MCF 10A (cell line): ENCODE measurements at regions not wholly inside any gene's neighbourhood (a gene's known extent, or its start where the extent isn't known, plus 50 kb on each side); places are given as distances from the start of the nearest gene placed in this dataset.

Source experiments
- BruUV-seq: library from RNA; stranded (reverse); fragments of 400-500 nt; replicated peaks from 2 replicates; lab custom pipeline; 2021; lab: Mats Ljungman, UMichigan
- CTCF ChIA-PET: fragments of 300-600 bp; sonication (Branson Sonifier 250); formaldehyde crosslinking; extraction: SDS; loops from one replicate; lab custom pipeline; 2021; ENCODE audit warnings: antibody characterized with exemption, inconsistent platforms; lab: Yijun Ruan, JAX
- POLR2A ChIA-PET: fragments of 300-600, 350-650 bp; sonication (Branson Sonifier 250); formaldehyde crosslinking; extraction: SDS; loops from one replicate; lab custom pipeline; 2020; ENCODE audit warnings: antibody characterized with exemption, inconsistent platforms; lab: Yijun Ruan, JAX
- DNase-seq: peaks from one replicate; pipeline ENCODE4 v3.0.0-alpha.2; 2018; ENCODE audit not compliant: unreplicated experiment
- H3K27ac Mint-ChIP-seq: one replicate; pipeline ENCODE4 v1.8.0; 2022; ENCODE audit warnings: mild to moderate bottlenecking, low read depth, mixed read lengths; ENCODE audit not compliant: unreplicated experiment
- H3K27me3 Mint-ChIP-seq: one replicate; pipeline ENCODE4 v1.8.0; 2022; ENCODE audit warnings: mixed read lengths; ENCODE audit not compliant: insufficient read depth, unreplicated experiment
- H3K36me3 Mint-ChIP-seq: one replicate; pipeline ENCODE4 v1.8.0; 2022; ENCODE audit warnings: mild to moderate bottlenecking, moderate library complexity, mixed read lengths; ENCODE audit not compliant: insufficient read depth, unreplicated experiment
- H3K4me1 Mint-ChIP-seq: one replicate; pipeline ENCODE4 v1.8.0; 2022; ENCODE audit warnings: mixed read lengths; ENCODE audit not compliant: insufficient read depth, unreplicated experiment
- H3K4me3 Mint-ChIP-seq: one replicate; pipeline ENCODE4 v1.8.0; 2022; ENCODE audit warnings: mild to moderate bottlenecking, moderate library complexity, mixed read lengths; ENCODE audit not compliant: unreplicated experiment
- H3K9me3 Mint-ChIP-seq: one replicate; pipeline ENCODE4 v1.8.0; 2022; ENCODE audit warnings: mixed read lengths; ENCODE audit not compliant: unreplicated experiment
- intact Hi-C: fragments of 100-400 bp; cut with micrococcal nuclease; formaldehyde crosslinking; loops from 2 replicates; pipeline ENCODE4 v1.14.1; 2022
- TF ChIP-seq, protein P1 (sequence below): fragments of 200-600 bp; IDR thresholded peaks from one replicate; pipeline ENCODE4 v1.8.0; 2022; ENCODE audit warnings: antibody characterized with exemption, mild to moderate bottlenecking; ENCODE audit not compliant: unreplicated experiment

DNA sequence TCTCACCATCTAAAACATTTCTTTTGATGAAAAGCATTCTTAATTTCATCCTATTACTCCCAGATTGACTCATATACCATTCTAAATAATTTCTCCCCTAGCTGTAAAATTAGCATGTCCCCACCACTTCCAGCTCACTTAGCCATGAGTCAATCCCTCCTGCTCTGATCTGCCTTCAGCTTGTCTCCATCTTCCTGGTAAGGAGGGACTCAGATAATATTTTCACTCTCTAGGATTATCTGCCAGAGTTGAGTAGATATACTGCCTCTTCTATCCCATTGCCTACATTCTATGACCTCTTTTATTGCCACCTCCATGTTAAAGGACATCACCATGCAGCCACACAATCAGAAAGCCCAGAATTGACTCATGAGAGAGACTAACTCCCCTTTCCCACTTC is 348.8 kb upstream of the POU3F2 start:
- intact Hi-C loops = no loop called here
- no peaks in the 10 kb centered on the region for H3K36me3 Mint-ChIP-seq
- no TSS peak for BruUV-seq

DNA sequence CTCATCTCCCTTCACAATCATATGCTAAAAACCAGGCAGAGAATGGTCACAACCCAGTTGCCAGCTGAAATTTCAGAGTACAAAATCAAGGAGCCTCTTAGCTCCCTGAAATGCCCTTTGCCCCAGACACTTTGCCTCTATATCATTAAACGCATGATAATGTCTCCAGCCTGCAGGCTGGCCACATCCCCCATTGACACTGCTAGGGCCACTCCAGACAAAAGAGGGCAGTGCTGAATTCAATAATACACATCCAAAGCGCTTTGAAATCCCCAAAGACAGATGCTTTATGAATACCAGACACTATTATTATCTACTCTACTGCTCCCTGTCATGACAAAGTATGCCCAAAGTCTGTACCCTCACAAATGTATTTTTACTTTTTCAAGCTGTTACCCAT is 348.3 kb upstream of the POU3F2 start:
- H3K4me3 Mint-ChIP-seq = no peak overlapping the region
- no peaks in the 10 kb centered on the region for H3K36me3 Mint-ChIP-seq

More for the DNA sequence above, 348.8 kb upstream of the POU3F2 start:
- no peak overlapping the region for H3K4me3 Mint-ChIP-seq
- peaks cover 2% of the 10 kb centered on the region for H3K9me3 Mint-ChIP-seq
- no peak overlapping the region for H3K27ac Mint-ChIP-seq
- DNase-seq = no peak
- H3K27me3 Mint-ChIP-seq = peaks cover 13% of the 10 kb centered on the region
- H3K4me1 Mint-ChIP-seq = no peaks in the 10 kb centered on the region
- ChIA-PET POLR2A (no interaction called here), CTCF (no interaction called here)
- TF ChIP-seq, protein P1, sequence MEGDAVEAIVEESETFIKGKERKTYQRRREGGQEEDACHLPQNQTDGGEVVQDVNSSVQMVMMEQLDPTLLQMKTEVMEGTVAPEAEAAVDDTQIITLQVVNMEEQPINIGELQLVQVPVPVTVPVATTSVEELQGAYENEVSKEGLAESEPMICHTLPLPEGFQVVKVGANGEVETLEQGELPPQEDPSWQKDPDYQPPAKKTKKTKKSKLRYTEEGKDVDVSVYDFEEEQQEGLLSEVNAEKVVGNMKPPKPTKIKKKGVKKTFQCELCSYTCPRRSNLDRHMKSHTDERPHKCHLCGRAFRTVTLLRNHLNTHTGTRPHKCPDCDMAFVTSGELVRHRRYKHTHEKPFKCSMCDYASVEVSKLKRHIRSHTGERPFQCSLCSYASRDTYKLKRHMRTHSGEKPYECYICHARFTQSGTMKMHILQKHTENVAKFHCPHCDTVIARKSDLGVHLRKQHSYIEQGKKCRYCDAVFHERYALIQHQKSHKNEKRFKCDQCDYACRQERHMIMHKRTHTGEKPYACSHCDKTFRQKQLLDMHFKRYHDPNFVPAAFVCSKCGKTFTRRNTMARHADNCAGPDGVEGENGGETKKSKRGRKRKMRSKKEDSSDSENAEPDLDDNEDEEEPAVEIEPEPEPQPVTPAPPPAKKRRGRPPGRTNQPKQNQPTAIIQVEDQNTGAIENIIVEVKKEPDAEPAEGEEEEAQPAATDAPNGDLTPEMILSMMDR = no peak

DNA sequence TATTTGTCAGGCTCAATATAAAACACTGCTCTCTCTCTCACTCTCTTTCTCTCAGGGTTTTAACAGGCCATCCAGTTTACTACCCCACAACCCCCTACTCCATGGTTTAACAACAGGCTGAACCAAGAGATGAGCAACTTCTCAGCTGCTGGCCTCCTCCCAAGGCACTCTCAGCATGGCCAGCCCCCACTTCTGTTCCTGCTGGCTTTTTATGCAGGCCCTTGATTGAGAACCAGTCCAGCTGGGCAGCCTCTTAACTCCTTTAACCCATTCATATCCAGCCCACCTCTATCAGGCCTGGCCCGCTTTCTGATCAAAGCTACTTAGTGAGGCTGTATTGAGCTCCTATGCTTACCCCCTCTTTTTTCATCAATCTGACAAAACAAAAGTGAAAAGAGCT is 346.8 kb upstream of the POU3F2 start:
- no TSS peak for BruUV-seq
- DNase-seq = no peak
- H3K4me1 Mint-ChIP-seq = no peaks in the 10 kb centered on the region
- peaks cover 22% of the 10 kb centered on the region for H3K27me3 Mint-ChIP-seq
- no peaks in the 10 kb centered on the region for H3K36me3 Mint-ChIP-seq
- POLR2A ChIA-PET = no interaction called here
- no peak overlapping the region for H3K27ac Mint-ChIP-seq
- H3K9me3 Mint-ChIP-seq = no peaks in the 10 kb centered on the region
- CTCF ChIA-PET = no interaction called here
- intact Hi-C loops = loop anchor here (1.0 kb wide), 1 partner anchor 14 kb away; no protein-coding TSS in a partner anchor
- no peak overlapping the region for H3K4me3 Mint-ChIP-seq
- TF ChIP-seq, protein P1 = no peak

More for the DNA sequence above, 348.3 kb upstream of the POU3F2 start:
- H3K27ac Mint-ChIP-seq = no peak overlapping the region
- CTCF ChIA-PET = no interaction called here
- no peaks in the 10 kb centered on the region for H3K9me3 Mint-ChIP-seq
- no peaks in the 10 kb centered on the region for H3K4me1 Mint-ChIP-seq
- DNase-seq = no peak
- intact Hi-C loops = no loop called here
- no TSS peak for BruUV-seq
- TF ChIP-seq, protein P1 = no peak
- POLR2A ChIA-PET = no interaction called here
- H3K27me3 Mint-ChIP-seq = peaks cover 18% of the 10 kb centered on the region

DNA sequence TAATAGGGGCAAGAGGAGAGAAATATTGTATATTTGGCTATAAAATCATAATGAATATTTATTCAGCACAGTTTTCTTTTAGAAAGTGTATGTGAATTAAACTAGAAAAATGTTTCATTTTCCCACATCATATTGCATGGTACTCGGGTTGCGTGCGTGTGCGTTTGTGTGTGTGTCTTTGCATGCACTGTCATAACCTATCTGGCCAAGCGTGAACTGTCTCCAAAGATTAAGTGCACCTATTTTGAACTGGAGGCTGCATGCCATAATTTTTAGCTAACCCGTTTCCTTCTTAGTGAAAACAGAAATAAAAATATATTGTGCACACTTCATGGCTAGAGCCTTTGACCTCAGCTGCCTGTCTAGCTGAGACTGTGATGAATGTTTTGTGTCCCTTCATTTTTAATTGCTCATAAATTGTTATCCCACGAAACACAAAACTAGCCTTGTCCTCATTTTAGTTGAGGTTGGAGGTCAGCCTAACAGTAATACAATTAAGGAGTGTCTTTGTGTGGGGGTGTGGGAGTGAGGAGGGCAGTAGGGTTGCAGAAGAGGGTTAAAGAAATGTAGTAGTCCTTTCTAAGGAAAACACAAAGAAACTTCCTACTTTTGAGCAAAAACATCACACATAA is 336.1 kb upstream of the POU3F2 start:
- H3K4me1 Mint-ChIP-seq = no peaks in the 10 kb centered on the region
- no TSS peak for BruUV-seq
- intact Hi-C loops = no loop called here
- POLR2A ChIA-PET = no interaction called here
- no peak overlapping the region for H3K27ac Mint-ChIP-seq
- no peak for DNase-seq
- no peaks in the 10 kb centered on the region for H3K9me3 Mint-ChIP-seq
- CTCF ChIA-PET = interaction anchor here (0.5 kb wide), 1 partner anchor 550 kb away, joined by 3 read pairs; no protein-coding TSS in a partner anchor
- TF ChIP-seq, protein P1 = no peak
- peaks cover 19% of the 10 kb centered on the region for H3K27me3 Mint-ChIP-seq
- H3K4me3 Mint-ChIP-seq = no peak overlapping the region
- H3K36me3 Mint-ChIP-seq = no peaks in the 10 kb centered on the region
